ENCODE measurements at regions not wholly inside any gene's neighbourhood (a gene's known extent, or its start where the extent isn't known, plus 50 kb on each side); places are given as distances from the start of the nearest gene placed in this dataset.
"Not testable (repeated sequence)": the region's sequence is repeated elsewhere in the genome, so short reads cannot be mapped to it uniquely, and the experiment has no call there.

- DNase-seq (ENCODE audit: extremely low spot score, insufficient read length, low read depth): no peak
- FAIRE-seq: peak; percentile 85
Observed at GRCh38 chr3:159884661-159885402, 103.8 kb upstream of the IL12A start.

DNA sequence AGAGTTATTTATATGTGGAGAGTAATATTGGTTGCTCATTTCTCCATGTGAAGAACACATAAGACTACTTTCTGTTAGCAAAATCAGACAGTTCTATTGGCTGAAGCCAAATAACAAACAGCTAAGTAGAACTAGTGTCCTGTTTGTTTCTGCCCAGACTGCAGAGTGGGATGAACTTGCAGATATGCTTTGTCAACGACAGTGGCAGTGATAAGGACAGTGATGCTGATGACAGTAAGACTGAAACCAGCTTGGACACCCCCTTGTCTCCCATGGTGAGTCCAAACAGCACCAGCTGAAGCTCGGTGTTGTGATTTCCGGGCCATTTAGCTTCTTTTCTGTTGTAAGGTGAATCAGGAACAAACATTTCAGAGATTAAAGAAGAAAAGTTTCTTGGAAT lies 102.6 kb upstream of the IL12A start:
- FAIRE-seq (peak; percentile 47), DNase-seq (ENCODE audit: extremely low spot score, insufficient read length, low read depth) (no peak)

DNA sequence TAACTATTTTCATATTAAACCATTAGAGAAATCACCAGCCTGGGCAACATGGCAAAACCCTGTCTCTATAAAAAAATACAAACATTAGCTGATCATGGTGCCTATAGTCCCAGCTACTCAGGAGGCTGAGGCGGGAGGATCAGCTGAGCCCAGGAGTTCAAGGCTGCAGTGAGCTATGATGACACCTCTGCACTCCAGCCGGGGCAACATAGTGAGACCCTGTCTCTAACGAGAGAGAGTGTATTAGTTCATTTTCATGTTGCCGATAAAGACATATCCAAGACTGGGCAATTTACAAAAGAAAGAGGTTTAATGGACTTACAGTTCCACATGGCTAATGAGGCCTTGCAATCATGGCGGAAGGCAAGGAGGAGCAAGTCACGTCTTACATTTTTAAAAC lies 102.1 kb upstream of the IL12A start:
- FAIRE-seq: not testable (repeated sequence)

DNA sequence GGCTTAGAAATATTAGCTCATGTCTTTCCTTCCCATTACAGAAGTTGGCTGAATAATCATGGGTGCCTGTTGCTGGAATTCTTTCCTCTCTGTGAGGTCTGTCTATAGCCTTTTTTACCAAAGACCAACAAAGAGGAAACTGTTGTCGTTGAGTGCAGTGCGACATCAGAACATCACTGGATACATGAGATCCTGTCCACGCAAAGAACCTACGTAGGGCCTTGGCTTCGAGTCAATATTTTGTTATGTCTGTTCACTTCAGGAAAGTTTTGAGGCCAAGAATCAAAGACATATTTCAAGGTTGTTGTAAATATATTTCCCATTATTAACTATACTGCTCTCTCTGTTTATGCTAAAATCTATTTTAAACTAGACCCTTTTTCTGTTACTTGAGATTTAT lies 101.5 kb upstream of the IL12A start:
- no peak for FAIRE-seq
- DNase-seq (ENCODE audit: extremely low spot score, insufficient read length, low read depth): no peak

More for the DNA sequence above, 102.1 kb upstream of the IL12A start:
- DNase-seq (ENCODE audit: extremely low spot score, insufficient read length, low read depth): not testable (repeated sequence)

DNA sequence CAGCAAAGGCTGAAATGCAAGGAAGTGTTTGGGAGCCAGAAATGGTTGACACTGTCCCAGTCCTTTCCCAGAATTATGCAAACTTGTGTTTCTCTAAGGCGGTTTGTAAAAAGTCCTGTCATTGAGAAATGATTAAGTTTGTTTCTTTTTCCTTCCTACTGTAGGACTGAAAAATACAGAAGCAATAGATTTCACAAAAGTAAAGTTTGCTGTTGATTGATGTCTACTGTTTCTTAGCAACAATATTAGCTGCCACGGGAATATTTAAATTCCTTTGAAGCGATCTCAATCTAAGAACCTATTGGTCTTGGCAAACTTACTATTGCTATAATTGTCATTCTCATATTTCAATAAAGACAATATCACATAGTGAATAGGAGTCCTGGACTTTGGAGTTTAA lies 100.7 kb upstream of the IL12A start:
- DNase-seq (ENCODE audit: extremely low spot score, insufficient read length, low read depth): no peak
- peak; percentile 26 for FAIRE-seq

DNA sequence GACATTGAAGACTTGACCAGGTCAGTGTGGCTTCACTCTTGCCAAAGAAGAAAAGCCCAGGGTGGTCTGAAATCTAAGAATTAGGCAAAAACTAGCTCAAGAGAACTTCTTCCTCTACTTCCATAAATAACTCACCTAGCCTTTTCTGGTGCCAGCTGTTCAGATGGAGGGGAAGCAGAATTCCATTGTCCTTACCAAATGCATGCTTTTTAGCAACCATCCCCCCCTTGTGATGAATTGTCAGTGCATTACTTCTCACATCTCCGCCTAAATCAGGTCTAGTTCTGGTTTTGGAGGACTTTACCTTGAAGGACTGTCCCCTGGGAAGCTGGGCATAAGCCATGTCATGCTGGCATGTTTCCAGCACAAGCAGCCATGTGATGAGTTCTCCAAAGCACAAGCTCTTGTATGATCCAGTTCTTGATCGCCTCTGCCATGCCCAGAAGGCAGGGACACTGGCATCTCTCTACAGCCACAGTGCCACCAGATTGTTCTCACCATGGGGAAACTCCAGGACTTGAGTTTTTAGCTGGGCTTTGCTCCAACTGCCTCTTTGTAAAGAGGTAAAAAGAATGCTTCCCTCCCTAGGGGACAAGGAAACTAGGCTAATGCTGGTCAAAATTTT lies 96.4 kb upstream of the IL12A start:
- DNase-seq (ENCODE audit: extremely low spot score, insufficient read length, low read depth) (no peak), FAIRE-seq (no peak)

GRCh38 chr3:159892801-159893200 lies 95.8 kb upstream of the IL12A start:
- FAIRE-seq: no peak
- DNase-seq (ENCODE audit: extremely low spot score, insufficient read length, low read depth): no peak

GRCh38 chr3:159894386-159894785 lies 94.2 kb upstream of the IL12A start:
- no peak for DNase-seq (ENCODE audit: extremely low spot score, insufficient read length, low read depth)
- FAIRE-seq: no peak

DNA sequence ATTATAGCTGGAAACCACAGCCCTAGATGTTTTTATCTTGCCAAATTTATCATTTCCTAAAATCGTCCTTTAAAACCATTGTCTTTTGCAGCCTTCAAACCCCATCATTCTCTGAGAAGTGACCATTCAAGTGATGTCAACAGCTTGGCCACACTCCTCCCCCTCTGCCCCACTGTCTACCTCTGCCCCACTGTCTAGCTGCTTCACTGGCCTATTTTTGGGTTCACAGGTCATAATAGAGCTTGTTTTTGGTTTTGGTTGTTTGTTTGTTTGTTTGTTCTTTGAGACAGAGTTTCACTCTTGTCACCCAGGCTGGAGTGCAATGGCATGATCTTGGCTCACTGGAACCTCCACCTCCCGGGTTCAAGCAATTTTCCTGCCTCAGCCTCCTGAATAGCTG lies 93.2 kb upstream of the IL12A start:
- no peak for DNase-seq (ENCODE audit: extremely low spot score, insufficient read length, low read depth)
- FAIRE-seq: no peak

DNA sequence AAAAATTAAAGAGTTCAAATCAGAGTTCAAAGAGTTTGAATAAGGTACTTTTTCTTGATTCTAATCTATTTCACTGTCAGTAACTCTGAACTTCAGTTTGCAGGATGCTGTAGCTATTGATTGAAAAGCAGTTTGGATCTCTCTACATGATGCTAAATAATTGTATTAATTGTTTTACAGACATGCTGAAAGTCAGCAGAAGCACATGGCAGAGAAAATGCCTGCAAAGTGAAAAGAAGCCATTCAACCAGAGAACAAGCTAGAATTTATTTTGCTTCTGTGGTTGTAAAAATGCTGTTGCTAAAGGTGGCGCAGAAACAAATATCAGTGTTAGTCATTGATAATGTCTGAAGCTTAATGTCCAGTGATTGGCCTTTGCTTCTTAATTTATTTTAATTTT lies 92.1 kb upstream of the IL12A start:
- no peak for DNase-seq (ENCODE audit: extremely low spot score, insufficient read length, low read depth)
- FAIRE-seq: no peak

GRCh38 chr3:159897331-159898075 lies 91.1 kb upstream of the IL12A start:
- FAIRE-seq (no peak), DNase-seq (ENCODE audit: extremely low spot score, insufficient read length, low read depth) (no peak)

- no peak for FAIRE-seq
- DNase-seq (ENCODE audit: extremely low spot score, insufficient read length, low read depth): no peak
Observed at GRCh38 chr3:159898147-159898546, 90.5 kb upstream of the IL12A start.

DNA sequence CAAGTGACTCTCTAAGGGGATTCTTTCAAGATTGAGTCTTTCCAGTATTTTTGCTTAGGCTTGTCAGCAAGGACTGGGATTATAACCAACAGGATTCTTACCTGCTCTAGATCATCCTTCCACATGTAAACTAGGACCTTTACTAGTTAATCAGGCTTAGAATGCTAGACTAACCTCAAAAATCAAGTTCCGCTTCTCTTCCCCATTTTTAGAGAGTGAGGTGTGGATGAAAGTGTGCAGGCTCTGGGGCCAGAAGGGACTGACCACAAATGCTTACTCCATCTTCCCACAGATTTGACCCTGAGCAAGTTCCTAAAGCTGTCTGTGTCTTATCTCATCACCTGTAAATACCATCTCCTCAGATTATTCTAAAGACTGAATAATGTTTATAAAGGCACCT lies 89.5 kb upstream of the IL12A start:
- FAIRE-seq: no peak

DNA sequence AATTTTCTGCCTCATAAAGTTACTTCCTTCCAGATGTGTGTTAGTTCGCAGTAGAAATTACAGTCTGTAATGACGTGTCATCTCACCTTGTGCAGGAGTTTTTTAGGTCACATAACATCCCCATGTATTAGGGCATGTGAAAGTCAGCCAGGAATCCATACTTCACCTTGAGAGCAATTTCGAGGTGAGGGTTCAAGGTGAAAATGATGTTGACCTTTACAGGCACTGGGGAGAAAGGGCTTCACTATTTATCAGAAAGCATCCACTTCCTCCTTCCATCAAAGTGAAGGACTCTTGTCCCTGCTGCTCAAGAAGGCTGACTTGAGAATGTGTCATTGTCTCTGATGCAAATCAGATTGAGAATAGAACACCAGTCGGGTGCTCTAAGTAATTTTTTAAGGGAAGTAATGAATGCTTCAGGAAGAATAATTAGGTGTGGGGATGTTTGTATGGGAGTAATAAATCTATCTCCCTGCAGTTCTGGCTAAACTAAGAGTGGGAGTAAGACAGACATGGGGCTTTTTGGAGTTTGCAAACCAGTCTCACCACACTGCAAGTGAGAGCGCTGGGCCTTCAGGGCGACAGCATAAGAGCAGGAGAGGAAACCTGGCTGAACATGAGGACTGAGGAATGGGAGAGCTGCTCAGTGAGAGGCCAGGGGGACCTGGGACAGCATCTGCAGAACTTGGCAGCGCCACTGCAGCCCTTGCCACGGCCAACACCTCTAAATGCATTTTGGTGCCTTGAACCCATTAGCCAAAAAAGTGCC lies 85.9 kb upstream of the IL12A start:
- DNase-seq (ENCODE audit: extremely low spot score, insufficient read length, low read depth) (no peak), FAIRE-seq (peak; percentile 82)

More for the DNA sequence above, 89.5 kb upstream of the IL12A start:
- DNase-seq (ENCODE audit: extremely low spot score, insufficient read length, low read depth): no peak

DNA sequence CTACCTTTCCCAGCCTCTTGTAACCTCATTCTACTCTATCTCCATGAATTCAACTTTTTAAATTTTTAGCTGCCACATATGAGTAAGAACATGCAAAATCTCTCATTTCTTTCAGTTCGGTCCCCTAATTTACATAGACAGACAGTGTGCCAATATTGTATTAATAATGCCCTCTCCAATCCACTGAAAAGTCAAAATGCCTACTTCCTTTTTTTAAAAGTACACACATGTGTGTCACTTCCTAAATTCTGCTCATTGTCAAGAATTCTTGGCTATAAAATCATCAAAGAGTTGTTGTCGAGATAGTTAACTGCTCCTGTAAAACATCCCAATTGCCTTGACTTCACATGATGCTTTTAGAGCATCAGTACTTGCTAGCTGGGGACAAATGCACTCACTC lies 84.2 kb upstream of the IL12A start:
- no peak for DNase-seq (ENCODE audit: extremely low spot score, insufficient read length, low read depth)
- no peak for FAIRE-seq

DNA sequence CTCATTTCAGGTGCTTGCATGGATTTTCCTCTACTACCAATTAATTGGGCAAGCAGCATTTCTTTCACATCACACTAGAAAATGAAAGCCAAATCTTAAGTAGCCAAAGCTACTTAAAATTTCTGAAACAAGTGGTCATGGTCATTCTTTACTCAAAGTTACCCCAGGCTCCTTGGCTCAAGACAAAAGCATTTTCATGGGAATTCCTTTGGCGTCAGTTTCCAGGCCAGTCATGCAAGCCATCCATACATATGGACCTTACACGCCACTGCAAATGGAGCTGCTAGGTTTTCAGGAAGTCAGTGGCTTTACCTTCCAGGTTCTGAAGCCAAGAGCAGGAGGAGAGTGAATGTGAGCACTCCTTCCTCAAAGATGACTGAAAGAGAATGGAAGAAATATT lies 83.7 kb upstream of the IL12A start:
- DNase-seq (ENCODE audit: extremely low spot score, insufficient read length, low read depth) (no peak), FAIRE-seq (peak; percentile 31)

DNA sequence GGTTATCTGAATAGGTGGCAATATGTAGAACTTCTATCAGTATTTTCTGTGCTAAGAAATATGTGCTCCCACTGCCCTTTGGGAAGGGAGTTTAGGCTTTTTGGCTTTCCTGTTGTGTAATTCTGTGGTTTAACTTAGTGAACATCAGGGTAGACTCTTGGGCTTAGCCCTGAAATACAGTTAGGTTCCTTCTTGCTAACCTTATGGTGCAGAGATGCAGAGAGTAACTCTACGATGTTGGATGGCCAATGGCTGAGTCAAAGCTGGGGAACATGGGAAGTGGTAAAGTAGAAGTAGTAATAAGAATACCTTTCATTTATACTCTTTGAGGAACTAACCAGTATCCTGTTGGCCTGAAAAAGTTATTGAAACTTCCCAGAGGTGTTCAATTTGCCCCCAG lies 80.8 kb upstream of the IL12A start:
- FAIRE-seq (no peak), DNase-seq (ENCODE audit: extremely low spot score, insufficient read length, low read depth) (no peak)

DNA sequence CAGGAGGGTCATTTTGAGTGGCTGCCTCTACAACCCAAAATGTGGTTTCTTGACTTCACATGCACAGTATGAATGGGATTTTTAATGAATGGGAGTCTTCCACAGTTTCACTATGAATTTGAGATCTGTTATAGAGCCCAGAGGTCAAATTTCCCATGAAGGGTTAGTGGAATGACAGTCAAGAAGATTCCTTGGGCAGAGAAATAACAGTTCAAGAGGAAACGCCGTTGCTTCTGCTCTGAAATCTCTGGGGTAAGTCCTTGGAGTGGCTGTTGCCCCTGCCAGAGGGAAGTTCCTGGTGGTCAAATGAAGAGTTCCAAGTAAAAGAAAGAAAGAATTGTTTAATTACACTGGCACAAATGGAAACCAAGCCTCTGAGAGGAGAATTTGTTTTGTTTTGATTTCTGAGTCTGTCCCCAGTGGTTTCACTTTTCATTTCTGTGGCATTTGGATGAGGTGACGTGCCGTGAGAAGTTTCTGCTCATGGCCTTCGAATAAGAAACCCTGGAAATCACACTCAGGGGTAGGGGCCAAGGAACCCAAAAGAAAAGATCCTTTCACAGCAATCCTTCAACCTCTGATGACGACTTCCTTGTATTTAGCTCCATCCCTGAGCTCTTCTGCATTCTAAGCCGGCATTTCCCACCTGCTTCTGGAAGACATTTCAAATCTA lies 77.5 kb upstream of the IL12A start:
- DNase-seq (ENCODE audit: extremely low spot score, insufficient read length, low read depth): no peak
- peak; percentile 81 for FAIRE-seq

DNA sequence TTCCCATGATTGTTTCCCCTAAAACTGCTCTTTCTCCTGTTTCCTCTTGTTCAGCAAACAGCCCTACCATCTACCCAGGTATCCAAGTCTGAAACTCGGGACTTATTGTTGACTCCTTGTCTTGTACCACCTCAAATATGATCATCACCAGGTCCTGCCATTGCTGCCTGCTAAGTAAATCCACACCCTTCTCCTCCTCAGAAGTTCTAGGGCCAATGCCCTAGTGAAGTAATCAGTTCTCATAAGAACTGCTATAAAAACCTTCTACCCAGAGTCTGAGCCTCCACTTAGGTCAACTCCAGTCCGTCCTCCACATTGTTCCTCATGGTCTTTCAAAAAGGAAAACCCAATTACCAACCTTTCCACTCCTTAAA lies 77.0 kb upstream of the IL12A start:
- no peak for DNase-seq (ENCODE audit: extremely low spot score, insufficient read length, low read depth)
- no peak for FAIRE-seq
